Mucosa of descending colon (tissue), 3 donors: ENCODE measurements at regions not wholly inside any gene's neighbourhood (a gene's known extent, or its start where the extent isn't known, plus 50 kb on each side); places are given as distances from the start of the nearest gene placed in this dataset.

Experiments
- ATAC-seq: fragments of 200-7000 bp; cut with Tn5 transposase; one replicate; pipeline ENCODE4 v1.9.1; 2020; ENCODE audit warnings: mild to moderate bottlenecking, moderate library complexity
- DNase-seq, 3 donors: peaks; one replicate each; pipeline ENCODE4 v3.0.0-alpha.2; 2020
- H3K36me3 ChIP-seq: fragments of 200-600 bp; one replicate; pipeline ENCODE4 v1.8.0; 2021; ENCODE audit warnings: low read depth, mild to moderate bottlenecking
- H3K4me1 ChIP-seq: fragments of 200-600 bp; one replicate; pipeline ENCODE4 v1.8.0; 2021; ENCODE audit warnings: low read depth, mild to moderate bottlenecking
- H3K4me3 ChIP-seq: fragments of 200-600 bp; one replicate; pipeline ENCODE4 v1.8.0; 2021; ENCODE audit warnings: mild to moderate bottlenecking
- H3K9me3 ChIP-seq: fragments of 200-600 bp; one replicate; pipeline ENCODE4 v1.8.0; 2021; ENCODE audit warnings: mild to moderate bottlenecking
- CTCF ChIP-seq: fragments of 200-600 bp; IDR thresholded peaks from one replicate; pipeline ENCODE4 v1.8.0; 2022; ENCODE audit warnings: antibody characterized with exemption, mild to moderate bottlenecking
- intact Hi-C, 2 donors: fragments of 100-400 bp; cut with DNase I in 1 of 2; cut with micrococcal nuclease in 1 of 2; formaldehyde crosslinking; loops; one replicate each; pipeline versions ENCODE4 v1.11.0 to v1.11.1; 2022; cut with DNase I, micrococcal nuclease
- donor health status: DM: no; HTN: no; CAD: no; lungs with moderate emphysema.
- donor health status: DM: no; HTN: no; CAD: no.
- donor health status: DM: no; HTN: yes; CAD: no.

- TF ChIP-seq CTCF = no peak
- intact Hi-C loops = no loop called here
- H3K4me3 ChIP-seq = no peak overlapping the region
- H3K9me3 ChIP-seq = no peaks in the 10 kb centered on the region
- DNase-seq = no peak
- H3K4me1 ChIP-seq = no peaks in the 10 kb centered on the region
- no peaks in the 10 kb centered on the region for H3K36me3 ChIP-seq
- ATAC-seq = no peak
These were observed 53.8 kb upstream of the ITGB8 start for GRCh38 chr7:20276705-20277472.

GRCh38 chr7:20279979-20280378 lies 50.7 kb upstream of the ITGB8 start:
- Histone ChIP-seq H3K9me3 (no peaks in the 10 kb centered on the region), H3K36me3 (no peaks in the 10 kb centered on the region), H3K4me1 (no peaks in the 10 kb centered on the region), H3K4me3 (no peak overlapping the region)
- intact Hi-C loops = no loop called here
- TF ChIP-seq CTCF = no peak
- no peak for DNase-seq
- ATAC-seq = no peak

- DNase-seq (no peak), ATAC-seq (no peak)
- Histone ChIP-seq H3K4me3 (no peak overlapping the region), H3K4me1 (no peaks in the 10 kb centered on the region), H3K36me3 (no peaks in the 10 kb centered on the region), H3K9me3 (no peaks in the 10 kb centered on the region)
- no peak for TF ChIP-seq CTCF
- intact Hi-C loops = no loop called here
These were observed 50.0 kb upstream of the ITGB8 start for GRCh38 chr7:20280475-20281351.
